A549 (cell line): ENCODE measurements at regions not wholly inside any gene's neighbourhood (a gene's known extent, or its start where the extent isn't known, plus 50 kb on each side); places are given as distances from the start of the nearest gene placed in this dataset.

Experiments used
- ATAC-seq, 2 experiments: fragments of 200-7000 bp in 1 of 2; fragments of >200 bp in 1 of 2; cut with Nextera tagmentation in 1 of 2; cut with Tn5 transposase in 1 of 2; 3 replicates each; pipeline versions ENCODE4 v1.8.0 to v1.9.1; 2018 to 2020; ENCODE audit warnings: mild to moderate bottlenecking in 1 of 2, moderate library complexity in 1 of 2
- CTCF ChIA-PET: fragments of 300-600 bp; sonication (Branson Sonifier 250); formaldehyde crosslinking; extraction: SDS; loops from one replicate; lab custom pipeline; 2021; ENCODE audit warnings: antibody characterized with exemption, inconsistent platforms; lab: Yijun Ruan, JAX
- POLR2A ChIA-PET: fragments of 350-600 bp; formaldehyde crosslinking; extraction: SDS; loops from one replicate; lab custom pipeline; 2021; ENCODE audit warnings: antibody characterized with exemption, inconsistent platforms; lab: Yijun Ruan, JAX
- DNase-seq, 2 experiments: peaks; one replicate each; pipeline versions ENCODE4 v3.0.0 to v3.0.0-alpha.2; 2011 to 2016; ENCODE audit warnings: low read depth in 1 of 2, low spot score in 1 of 2
- FAIRE-seq: peaks from 2 replicates; lab custom pipeline; 2011; peaks lifted over from hg19 to GRCh38; lab: Jason Lieb, UNC
- H3K27ac ChIP-seq, 2 experiments: fragments of >200 bp; sonication (Bioruptor Twin); formaldehyde crosslinking; 3 replicates each; pipeline ENCODE4 v1.5.1; 2016 to 2017
- H3K4me1 ChIP-seq: fragments of >200 bp; sonication (Bioruptor Twin); formaldehyde crosslinking; 3 replicates; pipeline ENCODE4 v1.6.1; 2016
- H3K4me2 ChIP-seq: fragments of >200 bp; sonication (Bioruptor Twin); formaldehyde crosslinking; 3 replicates; pipeline ENCODE4 v1.6.1; 2016
- H3K4me3 ChIP-seq: fragments of >200 bp; sonication (Bioruptor Twin); formaldehyde crosslinking; 3 replicates; pipeline ENCODE4 v1.5.1; 2016
- H3K9me3 ChIP-seq: fragments of >200 bp; sonication (Bioruptor Twin); formaldehyde crosslinking; 3 replicates; pipeline ENCODE4 v1.6.1; 2016
- ATOH8 ChIP-seq: fragments of 250-450 bp; sonication (Bioruptor Pico); IDR thresholded peaks from 2 replicates; pipeline ENCODE4 v1.5.0; 2020; ENCODE audit warnings: low read depth, mild to moderate bottlenecking, moderate library complexity
- BHLHE40 ChIP-seq: IDR thresholded peaks from 2 replicates; pipeline ENCODE4 v1.6.1; 2012; ENCODE audit warnings: low read depth, low read length, inconsistent platforms
- CBX2 ChIP-seq: fragments of 200-600 bp; sonication (generic); IDR thresholded peaks from 2 replicates; pipeline ENCODE4 v1.6.1; 2016; ENCODE audit warnings: low read depth, mild to moderate bottlenecking, borderline replicate concordance
- CBX8 ChIP-seq: fragments of 200-600 bp; sonication (generic); IDR thresholded peaks from 2 replicates; pipeline ENCODE4 v1.6.1; 2016
- CHD4 ChIP-seq: fragments of 200-600 bp; sonication (generic); IDR thresholded peaks from 2 replicates; pipeline ENCODE4 v1.6.1; 2016; ENCODE audit warnings: antibody characterized with exemption, mild to moderate bottlenecking, borderline replicate concordance
- EHF ChIP-seq: fragments of 250-450 bp; sonication (Bioruptor Pico); IDR thresholded peaks from 2 replicates; pipeline ENCODE4 v1.5.0; 2020; ENCODE audit warnings: mild to moderate bottlenecking
- EHMT2 ChIP-seq: fragments of 200-600 bp; sonication (generic); IDR thresholded peaks from 2 replicates; pipeline ENCODE4 v1.6.1; 2016; ENCODE audit warnings: antibody characterized with exemption, low read depth, mild to moderate bottlenecking, moderate library complexity
- ELK1 ChIP-seq: fragments of 150-350 bp; IDR thresholded peaks from 2 replicates; pipeline ENCODE4 v1.6.1; 2014; ENCODE audit warnings: low read depth, mild to moderate bottlenecking, low read length
- EP300 ChIP-seq, 2 experiments: fragments of >200 bp; sonication (Bioruptor Twin); formaldehyde crosslinking; IDR thresholded peaks; 2 replicates in 1 of 2; 3 replicates in 1 of 2; pipeline ENCODE4 v1.6.1; 2016 to 2017
- FOSB ChIP-seq: fragments of 250-450 bp; sonication (Bioruptor Pico); IDR thresholded peaks from 2 replicates; pipeline ENCODE4 v1.5.0; 2020; ENCODE audit warnings: mild to moderate bottlenecking, moderate library complexity
- FOXS1 ChIP-seq: fragments of 250-450 bp; sonication (Bioruptor Pico); IDR thresholded peaks from 2 replicates; pipeline ENCODE4 v1.5.0; 2020; ENCODE audit warnings: mild to moderate bottlenecking, moderate library complexity
- GATA3 ChIP-seq: IDR thresholded peaks from 2 replicates; pipeline ENCODE4 v1.6.1; 2012; ENCODE audit warnings: borderline replicate concordance
- HDAC2 ChIP-seq: fragments of 200-600 bp; sonication (generic); IDR thresholded peaks from 2 replicates; pipeline ENCODE4 v1.6.1; 2016
- HEYL ChIP-seq: fragments of 250-450 bp; sonication (Bioruptor Pico); IDR thresholded peaks from 2 replicates; pipeline ENCODE4 v1.8.0; 2021; ENCODE audit warnings: mild to moderate bottlenecking, moderate library complexity
- HOXA7 ChIP-seq: fragments of 250-450 bp; sonication (Bioruptor Pico); IDR thresholded peaks from 2 replicates; pipeline ENCODE4 v1.5.0; 2020; ENCODE audit warnings: mild to moderate bottlenecking, moderate library complexity
- HOXB13 ChIP-seq: fragments of 250-450 bp; sonication (Bioruptor Pico); IDR thresholded peaks from 2 replicates; pipeline ENCODE4 v1.5.0; 2020; ENCODE audit warnings: low read depth, mild to moderate bottlenecking, moderate library complexity
- HOXB5 ChIP-seq: fragments of 250-450 bp; sonication (Bioruptor Pico); IDR thresholded peaks from 2 replicates; pipeline ENCODE4 v1.5.0; 2020; ENCODE audit warnings: mild to moderate bottlenecking, moderate library complexity
- KDM1A ChIP-seq: fragments of 200-600 bp; sonication (generic); IDR thresholded peaks from 2 replicates; pipeline ENCODE4 v1.6.1; 2016; ENCODE audit warnings: low read depth, mild to moderate bottlenecking
- KDM5A ChIP-seq: fragments of 200-600 bp; sonication (generic); IDR thresholded peaks from 2 replicates; pipeline ENCODE4 v1.6.1; 2016; ENCODE audit warnings: antibody characterized with exemption, mild to moderate bottlenecking
- MAFK ChIP-seq: fragments of 450-650 bp; IDR thresholded peaks from 2 replicates; pipeline ENCODE4 v1.6.1; 2014; ENCODE audit not compliant: partially characterized antibody
- PBX3 ChIP-seq: IDR thresholded peaks from 2 replicates; pipeline ENCODE4 v1.6.1; 2012
- PHF8 ChIP-seq: fragments of 200-600 bp; sonication (generic); IDR thresholded peaks from 2 replicates; pipeline ENCODE4 v1.6.1; 2016; ENCODE audit warnings: low read depth, mild to moderate bottlenecking, antibody characterized with exemption, moderate library complexity, borderline replicate concordance
- RARB ChIP-seq: fragments of 250-450 bp; sonication (Bioruptor Pico); IDR thresholded peaks from 2 replicates; pipeline ENCODE4 v1.8.0; 2021; ENCODE audit warnings: mild to moderate bottlenecking, moderate library complexity
- RNF2 ChIP-seq: fragments of 200-600 bp; sonication (generic); IDR thresholded peaks from 2 replicates; pipeline ENCODE4 v1.6.1; 2016; ENCODE audit warnings: low read depth, mild to moderate bottlenecking, antibody characterized with exemption, moderate library complexity, borderline replicate concordance
- ZC3H11A ChIP-seq: fragments of 450-650 bp; IDR thresholded peaks from 2 replicates; pipeline ENCODE4 v1.6.1; 2014; ENCODE audit warnings: antibody characterized with exemption, mild to moderate bottlenecking
- ZNF302 ChIP-seq: fragments of 250-450 bp; sonication (Bioruptor Pico); IDR thresholded peaks from 2 replicates; pipeline ENCODE4 v1.9.0; 2021; ENCODE audit warnings: inconsistent platforms, mild to moderate bottlenecking, moderate library complexity
- WGBS: methylation state at CpG from one replicate; pipeline ENCODE4 v1.1.6; 2017; ENCODE audit errors: missing lambda C conversion rate; 5-methylcytosine and 5-hydroxymethylcytosine counted together
- TF ChIP-seq, protein P1 (sequence below): fragments of 250-450 bp; sonication (Bioruptor Pico); IDR thresholded peaks from 2 replicates; pipeline ENCODE4 v1.5.0; 2021; ENCODE audit warnings: mild to moderate bottlenecking, moderate library complexity, borderline replicate concordance
- TF ChIP-seq, protein P2 (sequence below): fragments of 200-600 bp; sonication (generic); IDR thresholded peaks from 2 replicates; pipeline ENCODE4 v1.6.1; 2016; ENCODE audit warnings: antibody characterized with exemption, mild to moderate bottlenecking, moderate library complexity

GRCh38 chr6:48474830-48475229 lies 363.8 kb upstream of the PTCHD4 start:
- POLR2A ChIA-PET = no interaction called here
- Histone ChIP-seq H3K4me1 (no peaks in the 10 kb centered on the region), H3K4me2 (no peak overlapping the region), H3K9me3 (no peaks in the 10 kb centered on the region), H3K4me3 (no peak overlapping the region), H3K27ac (no peak overlapping the region)
- DNase-seq = no peak
- ATAC-seq = no peak
- no peak for FAIRE-seq
- CTCF ChIA-PET = no interaction called here
- WGBS = 64% methylated on average over 2 of the region's 2 CpGs
- TF ChIP-seq HEYL (no peak), CBX8 (no peak), EHF (no peak)

DNA sequence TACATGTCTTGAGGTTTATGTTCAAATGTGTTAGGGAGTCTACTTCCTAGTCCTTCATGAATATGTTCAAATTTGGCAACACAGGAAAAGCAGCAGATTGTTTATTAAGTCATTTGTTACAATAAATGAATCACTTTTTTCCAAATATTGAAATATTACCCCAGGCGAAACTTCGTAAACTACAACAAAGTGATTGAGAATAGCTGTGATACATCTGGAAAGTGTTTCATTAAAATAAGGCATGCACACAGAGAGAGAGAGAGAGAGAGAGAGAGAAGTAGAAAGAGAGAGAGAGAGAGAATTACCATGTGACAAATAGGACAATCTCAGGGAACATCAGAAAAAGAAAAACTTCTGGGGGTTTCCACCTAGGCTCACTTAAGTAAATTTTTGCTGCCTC lies 363.1 kb upstream of the PTCHD4 start:
- ChIA-PET POLR2A (no interaction called here), CTCF (no interaction called here)
- ATAC-seq = no peak
- no peak overlapping the region for H3K4me3 ChIP-seq
- no peak overlapping the region for H3K4me2 ChIP-seq
- DNase-seq = no peak
- no peaks in the 10 kb centered on the region for H3K4me1 ChIP-seq
- 64% methylated on average over 2 of the region's 2 CpGs for WGBS
- H3K27ac ChIP-seq = no peak overlapping the region
- TF ChIP-seq KDM5A = no peak
- TF ChIP-seq, protein P1, sequence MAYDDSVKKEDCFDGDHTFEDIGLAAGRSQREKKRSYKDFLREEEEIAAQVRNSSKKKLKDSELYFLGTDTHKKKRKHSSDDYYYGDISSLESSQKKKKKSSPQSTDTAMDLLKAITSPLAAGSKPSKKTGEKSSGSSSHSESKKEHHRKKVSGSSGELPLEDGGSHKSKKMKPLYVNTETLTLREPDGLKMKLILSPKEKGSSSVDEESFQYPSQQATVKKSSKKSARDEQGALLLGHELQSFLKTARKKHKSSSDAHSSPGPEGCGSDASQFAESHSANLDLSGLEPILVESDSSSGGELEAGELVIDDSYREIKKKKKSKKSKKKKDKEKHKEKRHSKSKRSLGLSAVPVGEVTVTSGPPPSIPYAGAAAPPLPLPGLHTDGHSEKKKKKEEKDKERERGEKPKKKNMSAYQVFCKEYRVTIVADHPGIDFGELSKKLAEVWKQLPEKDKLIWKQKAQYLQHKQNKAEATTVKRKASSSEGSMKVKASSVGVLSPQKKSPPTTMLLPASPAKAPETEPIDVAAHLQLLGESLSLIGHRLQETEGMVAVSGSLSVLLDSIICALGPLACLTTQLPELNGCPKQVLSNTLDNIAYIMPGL (CRISPR knock-in tag) = no peak
- no peak for TF ChIP-seq ZNF302 (CRISPR knock-in tag)
- no peak for TF ChIP-seq BHLHE40
- TF ChIP-seq HDAC2 = no peak
- TF ChIP-seq, protein P2, sequence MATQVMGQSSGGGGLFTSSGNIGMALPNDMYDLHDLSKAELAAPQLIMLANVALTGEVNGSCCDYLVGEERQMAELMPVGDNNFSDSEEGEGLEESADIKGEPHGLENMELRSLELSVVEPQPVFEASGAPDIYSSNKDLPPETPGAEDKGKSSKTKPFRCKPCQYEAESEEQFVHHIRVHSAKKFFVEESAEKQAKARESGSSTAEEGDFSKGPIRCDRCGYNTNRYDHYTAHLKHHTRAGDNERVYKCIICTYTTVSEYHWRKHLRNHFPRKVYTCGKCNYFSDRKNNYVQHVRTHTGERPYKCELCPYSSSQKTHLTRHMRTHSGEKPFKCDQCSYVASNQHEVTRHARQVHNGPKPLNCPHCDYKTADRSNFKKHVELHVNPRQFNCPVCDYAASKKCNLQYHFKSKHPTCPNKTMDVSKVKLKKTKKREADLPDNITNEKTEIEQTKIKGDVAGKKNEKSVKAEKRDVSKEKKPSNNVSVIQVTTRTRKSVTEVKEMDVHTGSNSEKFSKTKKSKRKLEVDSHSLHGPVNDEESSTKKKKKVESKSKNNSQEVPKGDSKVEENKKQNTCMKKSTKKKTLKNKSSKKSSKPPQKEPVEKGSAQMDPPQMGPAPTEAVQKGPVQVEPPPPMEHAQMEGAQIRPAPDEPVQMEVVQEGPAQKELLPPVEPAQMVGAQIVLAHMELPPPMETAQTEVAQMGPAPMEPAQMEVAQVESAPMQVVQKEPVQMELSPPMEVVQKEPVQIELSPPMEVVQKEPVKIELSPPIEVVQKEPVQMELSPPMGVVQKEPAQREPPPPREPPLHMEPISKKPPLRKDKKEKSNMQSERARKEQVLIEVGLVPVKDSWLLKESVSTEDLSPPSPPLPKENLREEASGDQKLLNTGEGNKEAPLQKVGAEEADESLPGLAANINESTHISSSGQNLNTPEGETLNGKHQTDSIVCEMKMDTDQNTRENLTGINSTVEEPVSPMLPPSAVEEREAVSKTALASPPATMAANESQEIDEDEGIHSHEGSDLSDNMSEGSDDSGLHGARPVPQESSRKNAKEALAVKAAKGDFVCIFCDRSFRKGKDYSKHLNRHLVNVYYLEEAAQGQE = no peak
- no peak for TF ChIP-seq PHF8
- no peak for TF ChIP-seq EHMT2
- no peak for TF ChIP-seq HOXB13 (CRISPR knock-in tag)
- TF ChIP-seq CBX2 = no peak
- no peak for TF ChIP-seq ZC3H11A
- no peak for TF ChIP-seq GATA3
- no peak for TF ChIP-seq ELK1
- no peaks in the 10 kb centered on the region for H3K9me3 ChIP-seq
- FAIRE-seq = no peak

GRCh38 chr6:48472535-48472934 lies 361.5 kb upstream of the PTCHD4 start:
- H3K4me3 ChIP-seq = no peak overlapping the region
- 56% methylated on average over 2 of the region's 2 CpGs for WGBS
- DNase-seq (no peak), ATAC-seq (no peak)
- no peaks in the 10 kb centered on the region for H3K4me1 ChIP-seq
- H3K4me2 ChIP-seq = no peak overlapping the region
- TF ChIP-seq CBX2 (no peak), RNF2 (no peak), HOXB5 (no peak), ZNF302 (CRISPR knock-in tag) (no peak), RARB (CRISPR knock-in tag) (no peak), CHD4 (no peak), PBX3 (no peak), FOXS1 (CRISPR knock-in tag) (no peak), FOSB (CRISPR knock-in tag) (no peak), KDM1A (no peak), HOXB13 (CRISPR knock-in tag) (no peak), HEYL (no peak), EP300 (IDR thresholded peaks at IDR 0.05) (no peak), CBX8 (no peak), ATOH8 (CRISPR knock-in tag) (no peak), MAFK (no peak), HOXA7 (CRISPR knock-in tag) (no peak)
- TF ChIP-seq, all 56 proteins: peak for 0
- CTCF ChIA-PET = no interaction called here
- Histone ChIP-seq H3K27ac (no peak overlapping the region), H3K9me3 (no peaks in the 10 kb centered on the region)
- POLR2A ChIA-PET = no interaction called here
- no peak for FAIRE-seq
